Rectal smooth muscle tissue (tissue), 1 donor: ENCODE measurements at regions not wholly inside any gene's neighbourhood (a gene's known extent, or its start where the extent isn't known, plus 50 kb on each side); places are given as distances from the start of the nearest gene placed in this dataset.
"Not testable (repeated sequence)": the region's sequence is repeated elsewhere in the genome, so short reads cannot be mapped to it uniquely, and the experiment has no call there.

ENCODE experiments used
- H3K27ac ChIP-seq: one replicate; pipeline ENCODE4 v1.7.0; 2013; ENCODE audit warnings: low read depth, low read length, inconsistent platforms
- H3K27me3 ChIP-seq: one replicate; pipeline ENCODE4 v1.7.0; 2013; ENCODE audit warnings: low read length; ENCODE audit not compliant: control insufficient read depth, insufficient read depth
- H3K36me3 ChIP-seq: one replicate; pipeline ENCODE4 v1.7.0; 2013; ENCODE audit warnings: low read length; ENCODE audit not compliant: control insufficient read depth, insufficient read depth
- H3K4me1 ChIP-seq: one replicate; pipeline ENCODE4 v1.7.0; 2013; ENCODE audit warnings: low read length; ENCODE audit not compliant: control insufficient read depth, insufficient read depth
- H3K4me3 ChIP-seq: one replicate; pipeline ENCODE4 v1.7.0; 2013; ENCODE audit warnings: low read length
- H3K9ac ChIP-seq: one replicate; pipeline ENCODE4 v1.7.0; 2013; ENCODE audit warnings: low read length

DNA sequence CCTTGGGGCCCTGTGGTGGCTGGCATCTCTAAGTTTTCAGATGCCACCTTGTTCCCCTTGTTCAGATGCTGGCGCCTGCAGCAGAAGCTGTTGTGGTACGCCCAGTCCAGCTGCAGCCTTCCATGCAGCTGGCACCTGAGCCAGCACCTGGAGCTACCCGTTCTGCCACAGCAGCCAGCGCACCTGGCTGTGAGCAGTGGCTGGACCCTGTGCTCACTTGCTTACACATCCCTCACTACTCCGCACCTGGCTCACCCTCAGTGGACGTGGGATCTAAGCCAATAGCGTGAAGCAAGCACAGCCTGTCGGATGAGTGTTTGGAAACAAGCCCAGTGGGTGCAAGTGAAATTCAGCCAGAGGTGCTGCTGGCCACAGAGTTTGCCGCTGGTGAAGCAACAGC is 607.5 kb upstream of the BCHE start:
- H3K27ac ChIP-seq, result no peak overlapping the region
- no peak overlapping the region for H3K4me3 ChIP-seq
- no peaks in the 10 kb centered on the region for H3K4me1 ChIP-seq
- no peak overlapping the region for H3K9ac ChIP-seq
- no peaks in the 10 kb centered on the region for H3K27me3 ChIP-seq
- H3K36me3 ChIP-seq, result no peaks in the 10 kb centered on the region

DNA sequence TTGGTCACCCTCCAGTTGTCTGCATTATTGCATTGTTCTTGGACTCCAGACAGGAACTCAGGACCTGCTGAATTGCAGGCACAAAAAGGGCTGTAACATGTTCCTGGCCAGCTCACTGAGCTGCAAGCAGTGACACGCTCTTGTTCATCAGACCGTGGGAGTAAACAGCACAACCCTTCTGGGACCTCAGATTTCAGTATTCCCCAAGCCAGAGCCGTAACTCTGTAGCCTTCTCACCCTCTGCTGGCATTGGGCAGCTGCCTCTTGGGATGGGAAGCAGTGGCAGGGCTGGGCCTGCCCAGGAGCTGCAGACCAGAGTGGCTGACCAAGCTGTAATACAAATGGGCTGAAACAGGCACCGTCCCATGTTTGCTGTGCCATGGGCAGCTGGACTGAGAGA is 607.1 kb upstream of the BCHE start:
- no peak overlapping the region for H3K9ac ChIP-seq
- no peaks in the 10 kb centered on the region for H3K27me3 ChIP-seq
- no peak overlapping the region for H3K4me3 ChIP-seq
- H3K4me1 ChIP-seq, result no peaks in the 10 kb centered on the region
- H3K27ac ChIP-seq, result no peak overlapping the region
- H3K36me3 ChIP-seq, result no peaks in the 10 kb centered on the region

DNA sequence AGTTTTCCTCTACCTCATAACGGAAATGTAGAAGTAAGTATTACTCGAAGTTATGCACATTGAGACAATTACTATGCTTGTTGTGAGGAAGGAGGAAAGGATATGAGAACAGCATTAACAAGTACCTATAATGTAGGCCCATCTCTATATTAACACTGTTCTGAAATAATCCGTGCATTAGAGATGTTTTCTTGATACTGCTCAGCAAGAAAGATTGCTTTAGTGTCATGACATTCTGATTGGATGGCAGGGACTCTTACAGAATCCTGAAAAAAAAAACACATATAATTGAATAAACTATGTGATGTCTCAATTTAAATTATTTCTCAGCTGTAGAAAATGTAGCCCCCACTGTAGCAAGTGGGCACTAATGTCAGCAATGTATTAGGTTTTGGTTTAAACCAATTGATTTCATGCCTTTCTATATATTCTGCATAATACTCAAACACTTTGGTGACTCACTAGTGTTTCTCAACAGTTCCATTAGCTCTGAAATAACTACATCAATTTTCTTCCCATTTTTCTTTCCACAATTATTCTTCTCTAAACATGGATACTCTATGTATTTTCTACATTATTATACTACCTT is 598.3 kb upstream of the BCHE start:
- Histone ChIP-seq H3K4me3 (no peak overlapping the region), H3K27me3 (no peaks in the 10 kb centered on the region), H3K36me3 (no peaks in the 10 kb centered on the region), H3K9ac (no peak overlapping the region), H3K27ac (no peak overlapping the region), H3K4me1 (no peaks in the 10 kb centered on the region)

DNA sequence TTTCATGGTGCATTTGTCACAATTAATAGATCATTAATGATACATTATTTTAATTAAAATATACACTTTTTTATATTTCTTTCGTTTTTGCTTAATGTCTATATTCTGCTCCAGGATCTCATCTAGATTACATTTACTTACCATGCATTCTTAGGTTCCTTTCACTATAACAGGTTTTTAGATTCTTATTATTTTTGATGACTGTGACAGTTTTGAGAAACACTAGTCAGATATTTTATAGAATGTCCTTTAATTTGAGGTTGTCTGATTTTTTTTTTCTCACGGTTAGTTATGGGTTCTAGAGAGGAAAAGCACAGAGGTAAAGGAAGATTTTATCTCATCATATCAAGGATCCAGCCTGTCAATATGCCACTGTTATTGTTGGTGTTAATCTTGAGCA is 595.8 kb upstream of the BCHE start:
- H3K9ac ChIP-seq, result no peak overlapping the region
- H3K4me3 ChIP-seq, result no peak overlapping the region
- H3K27me3 ChIP-seq, result no peaks in the 10 kb centered on the region
- no peaks in the 10 kb centered on the region for H3K4me1 ChIP-seq
- no peaks in the 10 kb centered on the region for H3K36me3 ChIP-seq
- H3K27ac ChIP-seq, result no peak overlapping the region

DNA sequence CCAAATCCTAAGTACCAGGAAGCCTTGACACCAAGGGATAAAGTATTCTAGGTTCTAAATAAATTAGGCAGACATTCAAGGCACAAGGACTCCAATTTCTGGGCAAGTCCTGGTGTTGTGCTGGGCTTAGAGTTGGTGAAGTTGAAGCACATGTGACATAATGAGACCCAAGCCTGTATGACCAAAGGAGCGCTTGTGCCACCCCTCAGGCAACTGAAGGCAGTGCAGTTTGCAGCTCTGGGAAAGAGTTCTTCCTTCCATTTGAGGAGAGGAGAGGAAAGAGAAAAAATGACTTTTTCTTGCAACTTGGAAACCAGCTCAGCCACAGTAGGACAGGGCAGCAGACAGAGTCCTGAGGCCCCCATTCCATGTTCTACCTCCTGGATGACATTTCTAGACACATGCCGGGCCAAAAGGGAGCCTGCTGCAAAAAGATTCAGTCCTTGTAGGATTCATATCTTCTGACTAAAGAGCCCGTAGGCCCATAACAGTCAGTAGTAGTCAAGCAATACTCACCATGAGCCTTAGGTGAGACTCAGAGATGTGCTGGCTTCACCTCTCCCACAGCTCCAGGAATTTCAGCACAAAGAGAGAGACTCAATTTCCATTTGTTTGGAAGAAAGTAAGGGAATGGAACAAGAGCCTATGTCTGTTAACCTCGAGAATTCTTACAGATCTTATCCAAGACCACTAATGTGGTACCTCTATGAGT is 588.8 kb upstream of the BCHE start:
- Histone ChIP-seq H3K4me1 (no peaks in the 10 kb centered on the region), H3K27ac (no peak overlapping the region), H3K9ac (no peak overlapping the region), H3K27me3 (no peaks in the 10 kb centered on the region), H3K36me3 (no peaks in the 10 kb centered on the region), H3K4me3 (no peak overlapping the region)

DNA sequence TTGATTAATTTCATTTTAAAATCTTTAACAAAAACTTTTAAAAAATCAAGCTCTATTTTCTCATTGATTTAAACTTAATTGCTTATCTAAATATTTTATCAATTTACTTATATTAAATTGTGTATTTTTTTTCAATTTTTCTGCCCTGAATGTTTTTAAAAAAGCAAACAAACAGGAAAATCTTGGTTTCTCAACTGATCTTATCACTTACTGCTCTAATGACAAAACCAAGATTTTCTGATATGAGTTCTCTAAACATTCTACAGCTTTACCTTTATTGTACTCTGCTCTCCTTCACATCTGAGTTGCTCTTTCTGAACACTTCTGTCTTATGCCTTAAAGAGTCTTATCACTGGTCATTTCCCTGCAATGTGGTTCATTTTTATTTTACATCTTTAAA is 587.8 kb upstream of the BCHE start:
- H3K27me3 ChIP-seq, result no peaks in the 10 kb centered on the region
- no peaks in the 10 kb centered on the region for H3K4me1 ChIP-seq
- no peak overlapping the region for H3K4me3 ChIP-seq
- H3K9ac ChIP-seq, result no peak overlapping the region
- H3K27ac ChIP-seq, result no peak overlapping the region
- H3K36me3 ChIP-seq, result no peaks in the 10 kb centered on the region

DNA sequence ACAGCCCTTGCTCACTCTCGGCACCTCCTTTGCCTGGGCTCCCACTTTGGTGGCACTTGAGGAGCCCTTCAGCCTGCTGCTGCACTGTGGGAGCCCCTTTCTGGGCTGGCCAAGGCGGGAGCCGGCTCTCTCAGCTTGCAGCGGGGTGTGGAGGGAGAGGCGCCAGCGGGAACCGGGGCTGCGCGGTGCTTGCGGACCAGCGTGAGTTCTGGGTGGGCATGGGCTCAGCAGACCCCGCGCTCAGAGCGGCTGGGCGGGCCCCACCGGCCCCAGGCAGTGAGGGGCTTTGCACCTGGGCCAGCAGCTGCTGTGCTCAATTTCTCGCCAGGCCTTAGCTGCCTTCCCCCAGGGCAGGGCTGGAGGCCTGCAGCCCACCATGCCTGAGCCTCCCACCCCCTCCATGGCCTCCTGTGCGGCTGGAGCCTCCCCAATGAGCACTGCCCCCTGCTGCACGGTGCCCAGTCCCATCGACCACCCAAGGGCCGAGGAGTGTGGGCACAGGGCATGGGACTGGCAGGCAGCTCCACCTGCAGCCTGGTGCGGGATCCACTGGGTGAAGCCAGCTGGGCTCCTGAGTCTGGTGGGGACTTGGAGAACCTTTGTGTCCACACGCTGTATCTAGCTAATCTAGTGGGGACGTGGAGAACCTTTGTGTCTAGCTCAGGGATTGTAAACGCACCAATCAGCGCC is 586.7 kb upstream of the BCHE start:
- not testable (repeated sequence) for H3K4me1 ChIP-seq, H3K4me3 ChIP-seq, H3K9ac ChIP-seq, H3K36me3 ChIP-seq, H3K27me3 ChIP-seq, H3K27ac ChIP-seq

DNA sequence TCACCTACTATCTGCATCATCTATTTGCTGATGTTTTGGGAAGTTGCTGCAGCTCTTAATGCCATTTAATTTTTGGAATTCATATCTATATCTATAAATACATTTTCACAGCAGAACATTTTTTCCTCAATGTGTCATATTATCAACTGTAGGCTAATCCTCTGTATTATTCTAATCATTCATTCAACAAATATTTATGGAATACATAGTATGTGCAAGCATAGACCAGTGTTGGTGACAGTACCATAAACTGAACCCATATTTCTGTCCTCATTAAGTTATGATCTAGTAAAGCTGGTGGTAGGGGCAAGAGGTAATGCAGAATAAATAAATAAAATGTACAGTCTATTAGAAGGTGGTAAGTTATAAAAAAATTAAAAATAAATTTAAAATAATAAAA is 585.3 kb upstream of the BCHE start:
- Histone ChIP-seq H3K27me3 (no peaks in the 10 kb centered on the region), H3K27ac (no peak overlapping the region), H3K9ac (no peak overlapping the region), H3K36me3 (no peaks in the 10 kb centered on the region), H3K4me3 (no peak overlapping the region), H3K4me1 (no peaks in the 10 kb centered on the region)

DNA sequence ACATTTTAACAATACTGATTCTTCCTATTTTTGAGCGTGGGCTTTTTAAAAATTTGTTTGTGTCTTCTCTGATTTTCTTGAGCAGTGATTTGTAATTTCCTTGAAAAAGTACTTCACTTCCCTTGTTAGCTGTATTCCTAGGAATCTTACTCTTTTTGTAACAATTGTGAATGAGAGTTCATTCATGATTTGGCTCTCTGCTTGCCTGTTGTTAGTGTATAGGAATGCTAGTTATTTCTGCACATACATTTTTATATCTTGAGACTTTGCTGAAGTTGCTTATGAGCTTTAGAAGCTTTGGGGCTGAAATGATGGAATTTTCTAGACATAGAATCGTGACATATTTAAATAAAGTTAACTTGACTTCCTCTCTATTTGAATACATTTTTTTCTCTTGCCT is 582.8 kb upstream of the BCHE start:
- Histone ChIP-seq H3K4me1 (no peaks in the 10 kb centered on the region), H3K9ac (no peak overlapping the region), H3K27ac (no peak overlapping the region), H3K27me3 (no peaks in the 10 kb centered on the region), H3K4me3 (no peak overlapping the region), H3K36me3 (no peaks in the 10 kb centered on the region)

DNA sequence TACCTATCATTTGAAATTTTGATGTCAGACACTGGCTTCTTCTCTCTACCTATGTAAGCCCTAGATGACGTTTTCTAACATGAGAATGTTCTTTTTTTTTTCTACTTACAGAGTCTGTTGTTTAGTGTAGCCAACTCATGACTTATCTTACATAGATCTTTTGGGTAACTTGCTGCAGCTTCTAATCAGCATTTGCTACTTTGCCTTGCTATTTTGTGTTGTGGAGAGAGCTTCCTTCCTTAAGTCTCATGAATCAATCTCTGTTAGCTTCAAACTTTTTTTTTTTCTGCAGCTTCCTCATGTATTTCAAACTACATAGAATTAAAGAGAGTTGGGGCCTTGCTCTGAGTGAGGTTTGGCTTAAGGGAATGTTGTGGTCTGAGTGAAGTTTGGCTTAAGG is 568.7 kb upstream of the BCHE start:
- no peak overlapping the region for H3K27ac ChIP-seq
- H3K27me3 ChIP-seq, result no peaks in the 10 kb centered on the region
- no peaks in the 10 kb centered on the region for H3K36me3 ChIP-seq
- H3K9ac ChIP-seq, result no peak overlapping the region
- no peaks in the 10 kb centered on the region for H3K4me1 ChIP-seq
- no peak overlapping the region for H3K4me3 ChIP-seq

DNA sequence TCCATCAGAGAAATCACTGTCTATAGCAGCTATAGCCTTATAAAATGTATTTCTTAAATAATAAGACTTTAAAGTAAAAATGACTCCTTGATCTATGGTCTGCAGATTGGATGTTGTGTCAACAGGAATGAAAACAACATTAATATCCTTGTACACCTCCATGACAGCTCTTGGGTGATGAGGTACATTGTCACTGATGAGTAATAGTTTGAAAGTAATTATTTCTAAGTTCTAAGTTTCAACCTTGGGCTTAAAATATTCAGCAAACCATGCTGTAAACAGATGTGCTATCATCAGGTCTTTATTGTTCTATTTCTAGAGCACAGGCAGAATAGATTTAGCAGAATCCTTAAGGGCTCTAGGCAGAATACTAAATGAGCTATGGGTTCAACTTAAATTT is 568.2 kb upstream of the BCHE start:
- no peaks in the 10 kb centered on the region for H3K36me3 ChIP-seq
- no peak overlapping the region for H3K9ac ChIP-seq
- no peak overlapping the region for H3K27ac ChIP-seq
- no peaks in the 10 kb centered on the region for H3K27me3 ChIP-seq
- H3K4me1 ChIP-seq, result no peaks in the 10 kb centered on the region
- H3K4me3 ChIP-seq, result no peak overlapping the region

DNA sequence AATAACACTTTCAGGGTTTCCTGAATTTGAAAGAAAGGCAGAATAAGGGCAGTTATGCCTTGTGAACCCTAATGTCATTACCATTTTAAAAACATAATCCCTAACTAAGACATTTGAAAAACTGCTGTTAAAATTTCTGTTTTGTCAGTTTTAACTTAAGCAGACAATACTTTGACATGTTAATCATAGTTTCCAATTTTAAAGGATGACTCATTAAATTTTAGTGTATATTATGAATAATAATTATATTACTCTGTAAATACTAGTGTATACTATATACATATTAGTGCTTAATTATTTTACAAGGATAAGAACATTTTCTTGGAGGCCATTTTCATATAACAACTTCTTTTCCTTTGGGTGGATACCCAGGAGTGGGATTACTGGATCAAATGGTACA is 553.1 kb upstream of the BCHE start:
- no peaks in the 10 kb centered on the region for H3K4me1 ChIP-seq
- H3K27me3 ChIP-seq, result no peaks in the 10 kb centered on the region

DNA sequence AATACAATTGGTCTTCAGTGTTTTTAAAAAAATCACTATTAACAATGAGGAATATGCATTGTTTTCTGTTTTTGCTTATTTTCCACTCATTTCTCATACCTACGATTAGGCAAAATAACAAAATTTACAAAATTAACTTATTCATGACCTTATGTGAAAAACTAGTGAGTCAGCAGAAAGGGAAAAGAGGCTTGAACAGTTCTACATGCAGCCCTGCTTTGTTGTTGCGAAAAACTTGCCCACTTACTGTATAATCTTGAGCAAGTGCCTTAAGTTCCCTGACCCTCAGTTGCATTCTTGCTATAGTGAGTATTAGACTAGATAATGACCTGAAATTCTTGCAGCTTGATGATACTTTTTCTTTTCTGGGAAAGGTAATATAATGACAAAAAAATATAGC is 551.1 kb upstream of the BCHE start:
- H3K4me3 ChIP-seq, result no peak overlapping the region

More for the DNA sequence above, 553.1 kb upstream of the BCHE start:
- no peak overlapping the region for H3K9ac ChIP-seq
- H3K4me3 ChIP-seq, result no peak overlapping the region
- no peak overlapping the region for H3K27ac ChIP-seq
- H3K36me3 ChIP-seq, result no peaks in the 10 kb centered on the region

More for the DNA sequence above, 551.1 kb upstream of the BCHE start:
- Histone ChIP-seq H3K9ac (no peak overlapping the region), H3K27me3 (no peaks in the 10 kb centered on the region), H3K27ac (no peak overlapping the region), H3K4me1 (no peaks in the 10 kb centered on the region), H3K36me3 (no peaks in the 10 kb centered on the region)
